NCI-H526 (cell line): ENCODE measurements at regions not wholly inside any gene's neighbourhood (a gene's known extent, or its start where the extent isn't known, plus 50 kb on each side); places are given as distances from the start of the nearest gene placed in this dataset.
"Not testable (repeated sequence)": the region's sequence is repeated elsewhere in the genome, so short reads cannot be mapped to it uniquely, and the experiment has no call there.

Experiments
- DNase-seq, 2 experiments: peaks; one replicate each; lab custom pipeline; 2025; lab: John Stamatoyannopoulos, UW

DNA sequence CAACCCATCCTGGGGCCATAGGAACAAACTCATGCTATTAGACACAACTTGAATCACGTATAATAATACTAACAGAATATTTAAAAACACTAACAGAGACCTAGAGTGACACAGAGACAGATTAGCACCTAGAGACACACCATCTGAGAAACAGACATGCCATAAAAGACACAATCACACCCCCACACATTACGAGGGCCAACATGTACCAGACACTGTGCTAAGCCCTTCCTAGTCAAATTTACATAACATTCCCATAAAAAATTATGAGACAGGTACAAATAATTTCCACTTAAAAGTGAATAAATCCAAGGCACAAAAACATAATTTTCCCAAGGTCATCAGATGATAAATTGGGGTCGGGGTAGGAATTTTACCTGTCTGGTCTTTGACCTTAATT, 141.1 kb upstream of the PRSS16 start:
- no peak for DNase-seq

DNA sequence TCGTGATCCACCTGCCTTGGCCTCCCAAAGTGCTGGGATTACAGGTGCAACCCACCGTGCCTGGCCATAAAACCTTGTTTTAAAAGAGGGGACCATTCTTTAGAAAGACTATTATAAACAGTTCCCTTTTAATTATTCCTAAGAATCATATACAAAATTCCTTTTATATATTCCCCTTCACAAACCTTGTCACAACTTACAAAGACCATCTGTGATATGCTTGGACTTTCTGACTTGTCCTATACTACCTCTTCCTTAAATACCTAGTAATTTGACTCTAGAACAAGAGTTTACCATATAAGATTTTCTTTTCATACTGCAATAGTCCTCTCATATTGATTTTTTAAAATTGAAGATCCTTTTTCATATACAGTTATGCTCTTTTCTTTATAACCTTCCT, 135.8 kb upstream of the PRSS16 start:
- DNase-seq, result no peak

DNA sequence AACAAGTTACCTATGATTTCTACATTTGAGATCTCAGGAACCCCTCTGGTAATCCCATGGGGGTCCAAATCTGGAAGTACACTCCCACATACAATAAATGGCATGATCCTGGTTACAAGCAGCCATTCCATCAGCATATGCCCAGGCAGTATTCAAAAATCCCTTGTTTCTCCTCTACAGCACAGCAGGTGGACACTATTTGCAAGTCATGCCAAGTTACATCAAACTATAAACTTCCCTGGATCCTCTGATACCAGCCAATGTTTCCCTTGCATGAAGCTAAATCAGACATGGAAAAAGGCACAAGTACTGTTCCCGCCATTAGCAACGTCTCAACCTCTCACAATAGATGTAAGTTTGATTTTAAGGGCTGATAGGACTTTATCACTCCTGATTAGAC, 134.5 kb upstream of the PRSS16 start:
- no peak for DNase-seq

DNA sequence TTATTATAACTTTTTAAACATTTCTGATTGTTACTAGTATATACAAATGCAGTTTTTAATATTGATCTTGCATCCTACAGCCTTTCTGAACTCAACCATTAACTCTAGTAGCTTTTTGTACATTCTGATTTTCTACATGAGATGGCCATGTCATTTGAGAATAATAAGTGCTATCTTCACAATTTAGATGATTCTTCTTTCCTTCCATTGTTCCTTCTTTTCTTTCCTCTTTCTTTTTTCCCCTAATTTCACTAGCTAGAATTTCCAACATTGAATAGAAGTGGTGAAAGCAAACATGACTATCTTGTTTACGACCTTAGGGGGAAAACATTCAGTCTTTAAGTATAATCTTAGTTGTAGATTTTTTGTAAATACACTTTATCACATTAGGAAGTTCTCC, 128.2 kb upstream of the PRSS16 start:
- DNase-seq, result no peak

DNA sequence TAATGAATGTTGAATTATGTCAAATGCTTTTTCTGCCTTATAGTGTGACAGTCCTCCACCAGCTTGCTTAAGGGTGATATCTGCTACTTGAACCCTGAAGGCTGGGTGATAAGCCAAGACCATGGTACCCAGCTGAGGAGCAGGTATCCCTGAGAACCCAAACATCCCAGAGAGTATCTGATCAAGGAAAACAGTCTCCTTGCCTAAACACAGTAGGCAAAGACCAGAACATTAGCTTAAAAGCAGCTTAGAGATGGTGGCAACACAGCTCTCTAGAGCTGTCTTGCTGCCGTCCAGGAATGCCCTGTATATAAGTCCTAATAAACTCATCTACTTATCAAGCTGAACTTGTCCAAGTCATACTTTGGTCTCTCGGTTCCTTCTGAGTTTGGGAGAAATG, 127.7 kb upstream of the PRSS16 start:
- no peak for DNase-seq

DNA sequence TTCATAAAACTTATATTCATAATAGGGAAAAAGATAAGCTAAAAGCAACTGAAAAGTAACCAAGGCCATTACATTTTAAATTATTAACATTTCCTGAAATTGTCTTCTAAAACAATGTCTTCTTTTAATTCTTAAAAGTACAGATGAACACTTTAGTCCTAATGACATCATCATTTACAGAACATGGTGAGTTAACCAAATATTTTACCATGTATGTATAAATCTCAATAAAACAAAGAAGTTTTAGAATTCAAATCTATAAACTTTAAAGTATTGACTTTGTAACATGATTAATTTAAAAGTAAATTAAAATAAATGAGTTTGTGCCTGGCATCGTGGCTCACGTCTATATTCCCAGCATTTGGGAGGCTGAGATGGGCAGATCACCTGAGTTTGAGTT, 125.9 kb upstream of the PRSS16 start:
- no peak for DNase-seq

DNA sequence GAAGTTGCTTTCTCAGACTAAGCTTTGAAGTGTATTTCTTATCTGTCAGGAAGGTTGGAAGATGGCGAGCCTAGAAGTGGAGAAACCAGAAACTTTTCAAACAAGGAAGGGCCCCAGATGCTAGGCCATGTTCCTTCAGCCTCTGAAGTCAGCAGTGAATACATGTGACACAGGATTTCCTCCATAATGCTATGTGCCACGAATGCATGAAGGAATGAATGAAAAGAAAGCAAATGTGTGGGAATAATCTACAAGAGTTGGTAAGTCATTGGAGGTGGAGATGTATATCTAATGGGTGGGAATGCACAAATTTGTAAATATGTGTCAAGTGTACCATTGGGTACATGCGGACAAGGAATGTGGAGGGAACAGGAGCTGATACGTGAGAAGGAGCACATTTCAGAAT, 123.2 kb upstream of the PRSS16 start:
- no peak for DNase-seq

DNA sequence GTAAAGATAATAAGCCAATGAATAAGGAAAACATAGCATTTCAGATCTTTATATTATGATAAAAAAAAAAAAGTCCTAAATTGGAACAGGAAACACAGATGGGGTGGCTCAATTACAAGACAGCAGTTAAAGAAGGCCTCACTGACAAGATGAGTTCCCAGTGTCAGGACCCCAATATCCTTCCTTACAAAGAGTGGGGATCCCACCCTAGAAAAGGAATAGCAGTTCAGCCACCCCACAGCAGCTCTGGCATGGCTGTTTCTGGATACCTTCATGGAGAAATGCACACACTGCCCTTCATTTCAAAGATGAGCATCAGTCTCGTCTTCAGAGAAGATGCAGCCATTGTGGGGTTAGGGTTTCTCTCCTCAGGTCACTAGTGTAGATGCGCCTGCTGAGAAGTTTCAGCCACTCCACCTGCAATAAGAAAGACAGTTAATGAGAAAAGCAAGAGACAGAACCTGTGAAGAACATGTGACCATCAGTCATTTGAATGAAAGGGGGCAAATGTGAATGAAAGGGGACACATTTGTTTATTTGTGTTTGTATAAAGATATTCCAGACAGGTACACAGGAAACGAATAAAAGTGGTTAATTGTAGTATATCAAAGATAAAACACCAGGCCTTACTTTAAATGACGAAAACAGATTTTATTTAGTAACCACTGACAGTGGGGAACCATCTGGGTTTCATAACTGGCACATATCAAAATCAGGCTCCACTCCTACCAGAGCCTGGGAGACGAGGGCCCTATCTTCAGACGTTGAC, 121.3 kb upstream of the PRSS16 start:
- no peak for DNase-seq

DNA sequence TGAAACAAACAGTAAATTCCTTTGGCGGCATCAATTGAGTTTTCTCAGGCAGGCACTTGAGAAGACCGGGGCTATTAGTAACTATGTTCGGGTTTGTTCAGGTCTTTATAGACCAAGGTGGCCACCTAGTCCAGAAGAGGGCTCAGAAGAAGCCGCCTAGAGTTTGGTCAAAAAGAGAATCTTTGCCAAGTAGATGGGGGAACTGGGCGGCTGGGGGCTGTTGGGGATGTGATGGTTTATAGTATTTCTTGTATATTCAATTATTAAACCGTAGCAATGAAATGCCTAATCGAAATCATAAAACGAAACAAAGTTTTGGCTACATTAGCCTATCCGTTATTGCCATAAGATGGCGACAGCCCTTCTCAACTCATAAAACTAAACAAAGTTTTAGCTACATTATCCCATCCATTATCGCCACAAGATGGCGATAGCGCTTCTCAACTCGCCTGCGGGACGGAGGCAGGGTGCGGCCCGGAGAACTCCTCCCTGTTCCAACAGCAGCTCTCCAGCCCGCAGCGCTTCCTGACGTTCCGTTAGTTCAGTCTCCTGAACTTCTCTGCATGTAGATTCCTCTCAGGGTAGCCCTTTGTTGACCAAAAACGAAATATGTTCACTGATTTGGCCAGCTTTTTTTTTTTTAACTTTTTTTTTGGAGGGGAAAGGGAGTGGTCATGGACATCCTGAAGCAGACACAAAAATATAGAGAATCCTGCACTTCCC, 120.5 kb upstream of the PRSS16 start:
- DNase-seq, result peak; percentile 60 to 88

DNA sequence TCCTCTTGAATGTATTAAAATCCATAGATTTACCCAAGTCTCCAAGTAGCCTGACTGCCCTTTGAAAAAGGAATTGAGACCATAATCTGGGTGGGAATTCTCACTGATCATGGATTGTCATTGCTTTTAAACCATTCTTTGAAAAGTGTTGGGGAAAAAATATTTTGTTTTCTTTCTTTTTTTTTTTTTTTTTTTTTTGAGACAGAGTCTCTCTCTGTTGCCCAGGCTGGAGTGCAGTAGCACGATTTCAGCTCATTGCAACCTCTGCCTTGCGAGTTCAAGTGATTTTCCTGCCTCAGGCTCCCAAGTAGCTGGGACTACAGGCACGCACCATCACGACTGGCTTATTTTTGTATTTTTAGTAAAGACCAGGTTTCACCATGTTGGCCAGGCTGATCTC, 119.6 kb upstream of the PRSS16 start:
- not testable (repeated sequence) for DNase-seq

DNA sequence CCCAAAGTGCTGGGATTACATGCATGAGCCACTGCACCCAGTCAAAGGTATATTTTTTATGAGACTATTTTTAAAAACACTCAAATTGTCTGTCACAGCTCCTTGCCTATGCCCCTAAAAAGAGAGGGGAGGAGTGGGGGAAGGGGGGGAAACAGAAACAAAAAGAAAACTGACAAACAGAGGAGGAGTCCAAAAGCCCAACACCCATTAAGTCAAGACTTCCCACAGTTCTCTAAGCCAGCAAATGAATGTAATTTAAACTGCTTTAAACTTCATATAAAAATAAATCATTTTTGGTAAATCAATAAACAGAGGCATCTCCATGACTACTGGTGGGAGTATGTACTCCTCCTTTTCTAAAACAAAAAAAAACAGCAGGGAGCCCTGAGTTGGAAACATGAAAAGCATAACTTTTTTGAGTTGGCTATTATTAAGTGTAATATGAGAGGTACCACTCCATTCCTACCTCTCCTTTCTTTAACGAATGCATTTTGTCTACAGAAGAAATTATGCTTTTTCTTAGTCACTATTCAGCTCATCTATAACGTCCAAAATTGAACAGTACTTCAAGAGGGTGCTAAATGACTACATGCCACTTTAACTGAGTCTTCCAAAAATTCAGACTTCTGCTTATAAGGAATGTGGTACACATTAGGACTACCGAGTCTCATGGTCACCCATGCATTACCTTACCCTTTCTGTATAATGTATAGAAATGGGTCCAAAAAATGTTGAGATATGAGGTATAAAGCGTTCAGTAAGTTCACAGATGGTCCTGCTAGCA, 119.0 kb upstream of the PRSS16 start:
- no peak for DNase-seq

DNA sequence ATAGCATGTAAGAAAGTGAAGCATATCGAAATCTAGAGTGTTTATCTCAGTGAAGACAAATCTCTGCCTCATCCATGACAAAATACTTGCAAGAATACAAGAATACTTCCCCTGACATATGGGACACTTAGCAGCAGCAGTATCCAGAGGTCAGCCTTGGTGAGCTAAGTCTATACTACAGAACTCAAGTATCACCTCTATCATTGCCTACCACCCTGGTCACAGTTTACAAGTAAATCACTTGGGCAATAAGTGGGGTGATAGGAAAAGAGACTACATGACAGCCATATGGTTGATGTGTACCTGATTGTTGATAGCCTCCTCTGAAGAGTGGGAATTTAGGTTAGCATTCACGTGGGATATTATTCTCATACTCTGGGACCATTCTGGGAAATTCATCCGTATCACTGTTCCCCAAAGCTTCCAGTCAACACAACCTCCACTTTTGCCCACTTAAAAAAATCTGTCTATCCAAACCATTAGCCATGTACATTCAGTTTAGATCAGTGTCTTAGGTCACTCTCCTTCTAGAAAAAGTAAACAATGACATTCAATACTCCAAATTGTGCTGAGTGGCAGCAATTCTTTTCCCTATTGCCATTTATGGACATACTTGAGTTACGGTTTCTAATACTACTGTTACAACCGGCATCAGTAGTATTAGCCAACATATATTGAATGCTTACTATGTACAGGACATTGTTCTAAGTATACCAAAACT, 118.2 kb upstream of the PRSS16 start:
- DNase-seq, result no peak

DNA sequence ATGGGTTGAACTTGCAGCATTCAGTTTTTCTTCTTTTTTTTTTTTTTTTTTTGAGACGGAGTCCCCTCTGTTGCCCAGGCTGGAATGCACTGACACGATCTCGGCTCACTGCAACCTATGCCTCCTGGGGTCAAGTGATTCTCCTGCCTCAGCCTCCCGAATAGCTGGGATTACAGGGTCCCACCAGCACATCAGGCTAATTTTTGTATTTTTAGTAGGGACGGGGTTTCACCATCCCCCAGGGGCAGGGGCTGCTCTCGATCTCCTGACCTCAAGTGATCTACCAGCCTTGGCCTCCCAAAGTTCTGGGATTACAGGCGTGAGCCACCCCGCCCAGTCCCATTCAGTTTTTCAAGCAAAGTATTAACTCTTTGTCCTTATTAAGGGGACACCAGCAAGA, 117.6 kb upstream of the PRSS16 start:
- DNase-seq, result no peak

DNA sequence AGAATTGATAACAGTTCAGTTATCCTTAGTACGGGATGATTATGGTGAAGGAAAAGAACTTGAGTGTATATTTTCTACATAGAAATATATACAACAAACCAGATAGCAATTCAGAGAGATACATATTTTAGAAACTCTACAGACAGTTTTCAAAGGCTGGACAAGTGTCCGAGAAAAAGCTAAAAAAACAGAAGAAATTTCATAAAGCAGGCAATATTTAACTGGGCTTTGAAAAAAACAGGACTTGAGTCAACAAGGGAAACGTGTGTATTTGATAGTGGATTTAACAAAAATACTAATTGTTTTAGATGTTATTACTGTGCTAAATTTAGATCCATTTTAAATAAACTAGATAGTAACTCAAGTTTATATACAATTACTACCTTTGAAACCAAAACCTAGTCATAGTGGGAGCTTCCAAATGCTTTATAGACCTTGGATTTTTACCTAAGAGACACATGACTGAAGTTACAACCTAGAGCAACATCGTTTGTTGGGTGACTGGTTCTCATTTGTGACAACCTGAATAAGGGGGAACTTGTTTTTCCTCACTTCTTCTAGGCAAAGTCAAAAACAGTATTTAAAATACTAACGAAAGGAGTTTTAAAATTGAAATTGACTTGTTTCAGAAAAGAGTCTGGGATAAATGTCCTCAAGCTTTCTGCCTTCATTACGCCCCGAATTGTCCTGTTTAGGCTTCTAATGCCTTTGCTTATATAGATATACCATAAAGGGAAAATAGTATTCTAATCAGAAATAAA, 116.7 kb upstream of the PRSS16 start:
- no peak for DNase-seq

DNA sequence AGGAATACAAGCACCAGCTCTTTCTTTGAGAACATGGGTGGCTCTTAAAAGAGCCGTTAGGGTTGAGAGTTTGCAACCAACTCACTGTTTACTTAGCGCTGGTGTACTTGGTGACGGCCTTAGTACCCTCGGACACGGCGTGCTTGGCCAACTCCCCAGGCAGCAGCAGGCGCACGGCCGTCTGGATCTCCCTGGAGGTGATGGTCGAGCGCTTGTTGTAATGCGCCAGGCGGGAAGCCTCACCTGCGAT, 115.3 kb upstream of the PRSS16 start:
- DNase-seq, result peak in 1 of 2 experiments; percentile 95

DNA sequence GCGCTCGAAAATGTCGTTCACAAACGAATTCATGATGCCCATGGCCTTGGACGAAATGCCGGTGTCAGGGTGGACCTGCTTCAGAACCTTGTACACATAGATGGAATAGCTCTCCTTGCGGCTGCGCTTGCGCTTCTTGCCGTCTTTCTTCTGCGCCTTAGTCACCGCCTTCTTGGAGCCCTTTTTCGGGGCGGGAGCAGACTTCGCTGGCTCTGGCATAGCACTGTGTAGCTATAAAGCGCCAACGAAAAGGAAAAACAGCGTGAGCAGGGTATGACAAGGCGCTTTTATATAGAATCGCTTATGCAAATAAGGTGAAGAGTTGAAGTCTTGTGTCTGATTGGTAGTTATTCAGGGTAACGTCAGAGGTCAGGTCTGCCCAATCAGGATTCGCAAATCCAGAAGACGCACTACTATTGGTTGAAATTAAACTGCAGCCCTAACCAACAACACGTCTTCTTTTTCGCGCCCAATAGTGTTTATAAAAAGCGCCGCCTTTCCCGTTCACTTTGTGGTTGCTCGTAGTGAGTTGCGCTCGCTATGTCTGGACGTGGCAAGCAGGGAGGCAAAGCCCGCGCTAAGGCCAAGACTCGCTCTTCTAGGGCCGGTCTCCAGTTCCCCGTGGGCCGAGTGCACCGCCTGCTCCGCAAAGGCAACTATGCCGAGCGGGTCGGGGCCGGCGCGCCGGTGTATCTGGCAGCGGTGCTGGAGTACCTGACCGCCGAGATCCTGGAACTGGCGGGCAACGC, 114.8 kb upstream of the PRSS16 start:
- DNase-seq, result peak; percentile 97 to 99

DNA sequence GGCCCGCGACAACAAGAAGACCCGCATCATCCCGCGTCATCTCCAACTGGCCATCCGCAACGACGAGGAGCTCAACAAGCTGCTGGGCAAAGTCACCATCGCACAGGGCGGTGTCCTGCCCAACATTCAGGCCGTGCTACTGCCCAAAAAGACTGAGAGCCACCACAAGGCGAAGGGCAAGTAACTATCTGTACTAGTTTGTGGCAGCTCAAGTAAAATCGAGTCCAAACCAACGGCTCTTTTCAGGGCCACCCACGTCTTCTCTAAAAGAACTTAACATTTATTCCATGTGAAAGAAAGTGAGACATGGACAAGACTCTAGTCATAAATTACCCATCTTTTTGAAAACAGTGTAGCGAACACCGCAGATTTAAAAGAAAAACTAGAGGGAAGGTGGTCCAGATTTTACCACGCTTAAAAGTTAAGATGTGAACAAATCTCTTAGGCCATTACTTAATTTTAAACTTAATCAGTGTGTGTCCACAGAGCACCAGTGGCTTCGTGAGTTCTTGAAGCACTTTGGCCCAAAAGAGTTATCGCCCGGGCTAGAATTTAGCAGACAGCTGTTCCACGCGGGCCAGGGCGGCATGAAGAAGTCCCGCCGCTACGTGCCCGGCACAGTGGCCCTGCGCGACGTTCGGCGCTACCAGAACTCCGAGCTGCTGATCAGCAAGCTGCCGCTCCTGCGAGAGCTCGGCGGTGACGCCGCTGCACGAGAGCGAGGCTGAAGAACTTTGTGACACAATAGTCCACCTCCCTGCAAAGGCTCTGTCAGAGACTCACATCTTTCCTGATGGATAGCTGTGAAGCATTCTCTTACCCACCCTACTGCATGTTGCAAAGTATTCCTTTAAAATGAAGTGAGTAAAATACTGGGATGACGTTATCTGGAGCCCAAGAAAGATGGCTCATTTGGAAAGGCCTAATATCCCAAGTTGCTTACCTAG, 113.9 kb upstream of the PRSS16 start:
- DNase-seq, result peak; percentile 69 to 81

DNA sequence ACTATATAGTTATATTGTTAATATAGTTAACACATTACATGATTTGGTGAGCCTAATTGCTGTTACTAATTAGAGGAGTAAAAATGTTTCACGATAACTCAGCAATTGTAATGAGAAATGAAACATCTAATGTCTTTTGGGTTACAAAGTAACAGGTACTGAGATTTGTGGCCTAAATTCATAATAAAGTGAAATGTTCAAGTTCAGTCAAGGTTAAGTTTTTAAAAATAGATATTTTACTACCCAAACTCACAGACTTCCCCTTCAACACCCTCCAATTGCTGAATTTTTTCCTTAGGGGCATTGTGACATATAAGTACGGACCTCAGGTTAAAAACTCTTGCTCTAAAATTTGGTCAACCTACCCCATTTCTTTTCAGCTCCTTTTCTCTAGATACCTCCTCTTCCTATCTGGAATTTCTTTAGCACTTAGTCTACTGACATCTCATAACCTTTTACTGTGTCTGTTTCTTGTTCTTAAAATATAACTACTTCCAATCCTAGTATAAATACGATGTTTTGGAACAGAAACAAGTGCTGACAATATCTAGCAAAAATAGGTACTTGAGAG, 112.3 kb upstream of the PRSS16 start:
- no peak for DNase-seq

DNA sequence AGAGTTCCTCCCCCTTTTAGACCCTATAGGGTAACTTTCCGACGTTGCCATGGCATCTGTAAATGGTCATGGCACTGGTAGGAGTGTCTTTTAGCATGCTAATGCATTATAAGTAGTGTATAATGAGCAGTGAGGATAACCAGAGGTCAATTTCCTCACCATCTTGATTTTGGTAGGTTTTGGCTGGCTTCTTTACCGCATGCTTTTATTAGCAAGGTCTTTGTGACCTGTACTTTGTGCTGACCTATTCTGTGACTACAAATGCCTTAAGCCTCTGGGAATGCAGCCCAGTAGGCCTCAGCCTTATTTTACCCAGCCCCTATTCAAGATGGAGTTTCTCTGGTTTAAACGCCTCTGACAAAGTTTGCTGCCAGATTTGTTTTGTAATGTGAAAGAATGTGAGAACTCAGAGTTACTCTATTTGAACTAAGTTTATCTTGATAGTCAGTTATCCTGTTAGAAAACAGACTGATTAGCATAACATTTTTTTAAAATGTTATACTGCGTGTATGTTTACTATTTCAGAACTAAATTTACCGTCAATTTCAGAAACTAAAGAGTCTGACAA, 111.3 kb upstream of the PRSS16 start:
- DNase-seq, result no peak
